ENCODE measurements at regions not wholly inside any gene's neighbourhood (a gene's known extent, or its start where the extent isn't known, plus 50 kb on each side); places are given as distances from the start of the nearest gene placed in this dataset.

DNA sequence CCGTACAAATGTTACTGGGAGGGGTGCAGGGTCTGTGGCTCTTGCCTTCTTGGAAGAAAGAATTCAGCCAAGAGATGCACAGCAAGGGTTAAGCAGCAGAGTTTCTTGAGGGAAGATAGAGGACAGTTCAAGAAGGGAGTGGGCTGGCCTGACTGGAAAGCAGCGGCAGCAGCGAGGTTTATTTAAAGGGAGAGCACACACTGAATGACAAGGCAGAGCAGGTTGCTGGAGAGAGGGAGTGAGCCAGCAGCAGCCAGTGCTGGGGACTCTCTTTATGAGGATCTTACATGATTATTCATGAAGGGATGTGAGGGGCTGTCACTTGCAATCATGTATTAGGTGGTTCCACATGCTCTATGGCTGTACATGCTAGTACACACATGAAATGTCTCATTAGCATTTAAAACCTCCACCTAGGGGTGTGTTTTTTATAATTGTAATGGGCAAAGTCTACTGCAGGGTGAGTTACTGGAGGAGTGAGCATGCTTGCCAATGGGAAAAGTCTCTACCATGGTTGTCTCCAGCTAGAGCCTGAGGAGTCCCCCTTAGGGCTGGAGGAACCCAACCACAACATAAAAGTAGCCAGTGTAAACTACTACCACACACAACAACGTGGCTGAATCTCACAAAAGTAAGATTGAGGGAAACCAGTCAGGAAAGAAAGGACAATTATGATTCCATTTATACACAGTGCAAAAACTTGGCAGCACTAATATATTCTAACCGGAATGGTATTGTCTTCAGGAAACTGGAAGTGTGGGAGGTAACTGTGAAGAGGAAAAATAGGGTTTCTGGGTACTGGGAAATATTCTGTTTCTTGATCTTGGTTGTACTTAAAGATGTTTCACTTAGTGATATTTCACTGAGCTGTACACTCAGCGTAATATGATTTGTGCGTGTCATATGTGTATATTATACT, 87.6 kb upstream of the FAM110C start:
- TF ChIP-seq, protein P1, sequence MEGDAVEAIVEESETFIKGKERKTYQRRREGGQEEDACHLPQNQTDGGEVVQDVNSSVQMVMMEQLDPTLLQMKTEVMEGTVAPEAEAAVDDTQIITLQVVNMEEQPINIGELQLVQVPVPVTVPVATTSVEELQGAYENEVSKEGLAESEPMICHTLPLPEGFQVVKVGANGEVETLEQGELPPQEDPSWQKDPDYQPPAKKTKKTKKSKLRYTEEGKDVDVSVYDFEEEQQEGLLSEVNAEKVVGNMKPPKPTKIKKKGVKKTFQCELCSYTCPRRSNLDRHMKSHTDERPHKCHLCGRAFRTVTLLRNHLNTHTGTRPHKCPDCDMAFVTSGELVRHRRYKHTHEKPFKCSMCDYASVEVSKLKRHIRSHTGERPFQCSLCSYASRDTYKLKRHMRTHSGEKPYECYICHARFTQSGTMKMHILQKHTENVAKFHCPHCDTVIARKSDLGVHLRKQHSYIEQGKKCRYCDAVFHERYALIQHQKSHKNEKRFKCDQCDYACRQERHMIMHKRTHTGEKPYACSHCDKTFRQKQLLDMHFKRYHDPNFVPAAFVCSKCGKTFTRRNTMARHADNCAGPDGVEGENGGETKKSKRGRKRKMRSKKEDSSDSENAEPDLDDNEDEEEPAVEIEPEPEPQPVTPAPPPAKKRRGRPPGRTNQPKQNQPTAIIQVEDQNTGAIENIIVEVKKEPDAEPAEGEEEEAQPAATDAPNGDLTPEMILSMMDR (IDR thresholded peaks at IDR 0.05) = no peak
- TF ChIP-seq EP300 (IDR thresholded peaks at IDR 0.05) = no peak
- TF ChIP-seq POLR2A (IDR thresholded peaks at IDR 0.05) = no peak

Measured in sigmoid colon (tissue), 4 donors.